WERI-Rb-1 (cell line): ENCODE measurements at regions not wholly inside any gene's neighbourhood (a gene's known extent, or its start where the extent isn't known, plus 50 kb on each side); places are given as distances from the start of the nearest gene placed in this dataset.

Source experiments
- DNase-seq: peaks from one replicate; pipeline ENCODE4 v3.0.0-alpha.2; 2020
- H3K27ac ChIP-seq: fragments of 250-450 bp; sonication (Bioruptor Pico); 2 replicates; pipeline ENCODE4 v1.5.1; 2020; ENCODE audit warnings: mild to moderate bottlenecking, moderate library complexity
- H3K27me3 ChIP-seq: fragments of 250-450 bp; sonication (Bioruptor Pico); 2 replicates; pipeline ENCODE4 v1.5.1; 2021; ENCODE audit warnings: mild to moderate bottlenecking, low read depth, moderate library complexity; ENCODE audit not compliant: insufficient read depth, severe bottlenecking
- H3K36me3 ChIP-seq: fragments of 250-450 bp; sonication (Bioruptor Pico); 2 replicates; pipeline ENCODE4 v1.5.1; 2020; ENCODE audit warnings: mild to moderate bottlenecking, moderate library complexity
- H3K4me3 ChIP-seq: 2 replicates; pipeline ENCODE4 v1.5.1; 2011; ENCODE audit warnings: low read depth, mild to moderate bottlenecking, control low read depth, low read length
- H3K9me3 ChIP-seq: fragments of 250-450 bp; sonication (Bioruptor Pico); 2 replicates; pipeline ENCODE4 v1.5.1; 2021; ENCODE audit warnings: mild to moderate bottlenecking, moderate library complexity; ENCODE audit not compliant: severe bottlenecking
- TF ChIP-seq, protein P1 (sequence below): IDR thresholded peaks from 2 replicates; pipeline ENCODE4 v1.5.1; 2011; ENCODE audit warnings: low read depth, mild to moderate bottlenecking, control low read depth, inconsistent platforms, low read length

DNA sequence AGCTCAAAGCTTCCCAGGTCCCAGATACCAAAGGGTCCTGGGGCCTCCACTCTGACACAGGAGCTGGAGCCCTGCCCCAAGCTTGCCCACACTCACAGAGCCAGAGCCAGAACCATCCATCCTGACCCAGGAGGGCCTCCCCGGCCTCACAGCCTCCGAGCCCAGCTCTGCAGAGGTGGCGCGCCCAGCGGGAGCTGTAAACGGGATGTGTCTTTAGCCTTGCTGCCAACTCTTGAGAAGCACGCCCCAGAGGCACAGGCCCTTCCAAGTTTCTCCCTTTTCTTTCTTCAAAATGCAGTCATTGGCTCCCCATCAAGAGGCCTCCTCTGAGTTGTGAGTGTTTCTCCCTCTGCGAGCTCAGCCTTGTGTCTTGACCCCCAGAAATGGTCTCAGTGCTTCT is 75.0 kb downstream of the PDGFA start:
- Histone ChIP-seq H3K9me3 (no peaks in the 10 kb centered on the region), H3K27ac (no peak overlapping the region), H3K36me3 (no peaks in the 10 kb centered on the region), H3K27me3 (no peaks in the 10 kb centered on the region), H3K4me3 (no peak overlapping the region)
- no peak for DNase-seq
- TF ChIP-seq, protein P1, sequence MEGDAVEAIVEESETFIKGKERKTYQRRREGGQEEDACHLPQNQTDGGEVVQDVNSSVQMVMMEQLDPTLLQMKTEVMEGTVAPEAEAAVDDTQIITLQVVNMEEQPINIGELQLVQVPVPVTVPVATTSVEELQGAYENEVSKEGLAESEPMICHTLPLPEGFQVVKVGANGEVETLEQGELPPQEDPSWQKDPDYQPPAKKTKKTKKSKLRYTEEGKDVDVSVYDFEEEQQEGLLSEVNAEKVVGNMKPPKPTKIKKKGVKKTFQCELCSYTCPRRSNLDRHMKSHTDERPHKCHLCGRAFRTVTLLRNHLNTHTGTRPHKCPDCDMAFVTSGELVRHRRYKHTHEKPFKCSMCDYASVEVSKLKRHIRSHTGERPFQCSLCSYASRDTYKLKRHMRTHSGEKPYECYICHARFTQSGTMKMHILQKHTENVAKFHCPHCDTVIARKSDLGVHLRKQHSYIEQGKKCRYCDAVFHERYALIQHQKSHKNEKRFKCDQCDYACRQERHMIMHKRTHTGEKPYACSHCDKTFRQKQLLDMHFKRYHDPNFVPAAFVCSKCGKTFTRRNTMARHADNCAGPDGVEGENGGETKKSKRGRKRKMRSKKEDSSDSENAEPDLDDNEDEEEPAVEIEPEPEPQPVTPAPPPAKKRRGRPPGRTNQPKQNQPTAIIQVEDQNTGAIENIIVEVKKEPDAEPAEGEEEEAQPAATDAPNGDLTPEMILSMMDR: no peak

DNA sequence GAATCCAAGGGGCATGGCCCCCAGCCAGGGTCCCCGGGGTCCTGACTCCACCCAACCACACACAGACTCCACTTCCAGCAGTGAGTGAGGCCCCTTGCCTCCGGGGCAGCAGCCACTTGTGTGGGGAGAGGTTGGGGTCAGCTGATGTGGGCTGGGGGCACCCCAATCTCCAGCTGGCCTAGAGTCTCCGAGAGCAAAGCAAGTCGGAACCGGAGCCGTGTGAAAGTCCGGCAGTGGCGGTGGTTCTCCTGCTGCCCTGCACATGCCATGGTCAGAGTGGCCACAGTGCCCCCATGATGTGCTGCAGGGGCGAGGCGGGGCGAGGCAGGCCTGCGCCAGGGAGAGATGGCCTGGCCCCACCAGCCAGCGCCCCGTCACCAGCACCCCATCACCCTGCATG is 74.6 kb downstream of the PDGFA start:
- Histone ChIP-seq H3K9me3 (no peaks in the 10 kb centered on the region), H3K36me3 (no peaks in the 10 kb centered on the region), H3K27ac (no peak overlapping the region), H3K27me3 (no peaks in the 10 kb centered on the region), H3K4me3 (no peak overlapping the region)
- no peak for DNase-seq
- TF ChIP-seq, protein P1: no peak

DNA sequence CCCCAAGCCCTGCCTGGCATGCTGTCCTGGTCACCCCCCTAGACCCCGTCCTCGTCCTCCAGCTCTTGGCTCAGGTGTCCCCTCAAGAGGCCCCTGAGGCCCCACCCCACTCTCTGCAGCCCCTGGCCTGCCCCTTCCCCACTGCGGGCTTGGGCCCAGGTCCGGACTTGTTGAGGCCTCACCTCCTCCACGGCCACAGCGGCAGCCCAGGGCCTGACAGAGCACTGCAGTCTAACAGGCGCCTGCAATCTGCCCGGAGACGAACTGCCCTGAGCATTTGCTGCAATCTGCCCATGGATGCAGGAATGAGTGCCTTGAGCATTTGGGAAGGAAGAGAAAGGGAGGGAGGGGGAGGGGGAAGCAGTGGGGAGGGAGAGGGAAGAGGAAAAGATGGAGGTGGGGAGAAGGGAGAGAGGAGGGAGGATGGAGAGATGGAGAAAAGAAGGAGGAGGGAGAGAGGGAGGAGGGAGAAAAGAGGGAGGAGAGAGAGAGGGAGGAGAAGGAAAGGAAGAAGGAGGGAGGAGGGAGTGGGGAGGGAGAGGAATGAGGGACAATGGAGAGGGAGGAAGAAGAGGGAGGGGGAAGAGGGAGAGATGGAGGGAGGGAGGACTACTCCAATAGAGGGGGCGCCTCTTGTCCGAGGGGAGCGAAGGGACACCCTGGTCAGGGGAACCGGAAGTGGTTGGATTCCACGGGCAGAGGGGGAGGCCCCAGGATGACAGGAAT is 73.9 kb downstream of the PDGFA start:
- no peak for DNase-seq
- Histone ChIP-seq H3K36me3 (no peaks in the 10 kb centered on the region), H3K4me3 (no peak overlapping the region), H3K9me3 (no peaks in the 10 kb centered on the region), H3K27ac (no peak overlapping the region), H3K27me3 (no peaks in the 10 kb centered on the region)
- TF ChIP-seq, protein P1: no peak

- H3K4me3 ChIP-seq: no peak overlapping the region
- TF ChIP-seq, protein P1: no peak
- H3K9me3 ChIP-seq: no peaks in the 10 kb centered on the region
- no peaks in the 10 kb centered on the region for H3K27me3 ChIP-seq
- H3K27ac ChIP-seq: no peak overlapping the region
- DNase-seq: no peak
- H3K36me3 ChIP-seq: no peaks in the 10 kb centered on the region
Measured at GRCh38 chr7:446289-446935, 73.2 kb downstream of the PDGFA start.
